ENCODE measurements at regions not wholly inside any gene's neighbourhood (a gene's known extent, or its start where the extent isn't known, plus 50 kb on each side); places are given as distances from the start of the nearest gene placed in this dataset.

GRCh38 chr20:63126876-63127699, 88.8 kb downstream of the YTHDF1 start:
- peak; percentile 35 for DNase-seq

GRCh38 chr20:63125838-63126601, 89.9 kb downstream of the YTHDF1 start:
- intact Hi-C loops (cut with DNase I), result no loop called here

More at GRCh38 chr20:63126876-63127699, 88.8 kb downstream of the YTHDF1 start:
- Histone ChIP-seq H3K27me3 (peaks cover 31% of the 10 kb centered on the region), H3K27ac (no peak overlapping the region), H3K9me3 (no peaks in the 10 kb centered on the region), H3K4me1 (no peaks in the 10 kb centered on the region), H3K36me3 (no peaks in the 10 kb centered on the region), H3K4me3 (no peak overlapping the region)
- TF ChIP-seq CTCF (IDR thresholded peaks at IDR 0.05), result no peak
- intact Hi-C loops (cut with DNase I), result no loop called here
- no peak for ATAC-seq

GRCh38 chr20:63125581-63125837, 90.4 kb downstream of the YTHDF1 start:
- Histone ChIP-seq H3K4me3 (no peak overlapping the region), H3K4me1 (no peaks in the 10 kb centered on the region), H3K36me3 (no peaks in the 10 kb centered on the region), H3K9me3 (no peaks in the 10 kb centered on the region), H3K27me3 (peaks cover 24% of the 10 kb centered on the region), H3K27ac (no peak overlapping the region)
- intact Hi-C loops (cut with DNase I), result no loop called here
- DNase-seq (no peak), ATAC-seq (no peak)
- no peak for TF ChIP-seq CTCF (IDR thresholded peaks at IDR 0.05)

More at GRCh38 chr20:63125838-63126601, 89.9 kb downstream of the YTHDF1 start:
- Histone ChIP-seq H3K4me1 (no peaks in the 10 kb centered on the region), H3K27ac (no peak overlapping the region), H3K36me3 (no peaks in the 10 kb centered on the region), H3K4me3 (no peak overlapping the region), H3K27me3 (peaks cover 29% of the 10 kb centered on the region), H3K9me3 (no peaks in the 10 kb centered on the region)
- no peak for ATAC-seq
- DNase-seq, result peak; percentile 49
- TF ChIP-seq CTCF (IDR thresholded peaks at IDR 0.05), result no peak

GRCh38 chr20:63124782-63125580, 91.0 kb downstream of the YTHDF1 start:
- ATAC-seq, result no peak
- Histone ChIP-seq H3K36me3 (no peaks in the 10 kb centered on the region), H3K4me1 (no peaks in the 10 kb centered on the region), H3K27me3 (peaks cover 21% of the 10 kb centered on the region), H3K4me3 (no peak overlapping the region), H3K9me3 (no peaks in the 10 kb centered on the region), H3K27ac (no peak overlapping the region)
- peak; percentile 57 for DNase-seq
- intact Hi-C loops (cut with DNase I), result no loop called here
- TF ChIP-seq CTCF (IDR thresholded peaks at IDR 0.05), result no peak

- ATAC-seq, result no peak
- Histone ChIP-seq H3K4me3 (no peak overlapping the region), H3K9me3 (no peaks in the 10 kb centered on the region), H3K4me1 (no peaks in the 10 kb centered on the region), H3K27me3 (peaks cover 13% of the 10 kb centered on the region), H3K27ac (no peak overlapping the region), H3K36me3 (no peaks in the 10 kb centered on the region)
- intact Hi-C loops (cut with DNase I), result no loop called here
- DNase-seq, result peak; percentile 28
- TF ChIP-seq CTCF (IDR thresholded peaks at IDR 0.05), result no peak
These were observed 91.7 kb downstream of the YTHDF1 start for GRCh38 chr20:63124092-63124781.
